NCI-H526 (cell line): ENCODE measurements at regions not wholly inside any gene's neighbourhood (a gene's known extent, or its start where the extent isn't known, plus 50 kb on each side); places are given as distances from the start of the nearest gene placed in this dataset.

Source experiments
- DNase-seq, 2 experiments: peaks; one replicate each; lab custom pipeline; 2025; lab: John Stamatoyannopoulos, UW

- peak in 1 of 2 experiments; percentile 30 for DNase-seq
Observed at GRCh38 chr22:49209452-49210195, 618.0 kb downstream of the BRD1 start.

GRCh38 chr22:49208768-49209252, 618.9 kb downstream of the BRD1 start:
- no peak for DNase-seq

GRCh38 chr22:49208004-49208402, 619.7 kb downstream of the BRD1 start:
- DNase-seq: no peak

GRCh38 chr22:49207008-49208003, 620.4 kb downstream of the BRD1 start:
- no peak for DNase-seq

GRCh38 chr22:49206281-49206680, 621.4 kb downstream of the BRD1 start:
- no peak for DNase-seq

GRCh38 chr22:49205483-49205800, 622.2 kb downstream of the BRD1 start:
- DNase-seq: no peak

- DNase-seq: no peak
Observed at GRCh38 chr22:49204599-49205482, 622.8 kb downstream of the BRD1 start.

- DNase-seq: no peak
Observed at GRCh38 chr22:49203859-49204598, 623.6 kb downstream of the BRD1 start.

- no peak for DNase-seq
Observed at GRCh38 chr22:49203091-49203858, 624.4 kb downstream of the BRD1 start.

GRCh38 chr22:49202226-49202625, 625.4 kb downstream of the BRD1 start:
- no peak for DNase-seq

- DNase-seq: no peak
Observed at GRCh38 chr22:49201046-49201970, 626.4 kb downstream of the BRD1 start.

GRCh38 chr22:49199224-49199623, 628.4 kb downstream of the BRD1 start:
- DNase-seq: no peak

GRCh38 chr22:49198705-49199084, 629.0 kb downstream of the BRD1 start:
- no peak for DNase-seq

- no peak for DNase-seq
Observed at GRCh38 chr22:49197986-49198704, 629.5 kb downstream of the BRD1 start.

GRCh38 chr22:49197505-49197904, 630.2 kb downstream of the BRD1 start:
- DNase-seq: peak; percentile 18 to 37

- DNase-seq: no peak
Observed at GRCh38 chr22:49196046-49196511, 631.6 kb downstream of the BRD1 start.

GRCh38 chr22:49195636-49196035, 632.0 kb downstream of the BRD1 start:
- DNase-seq: no peak

- DNase-seq: no peak
Observed at GRCh38 chr22:49193901-49194465, 633.7 kb downstream of the BRD1 start.
